OCI-LY7 (cell line): ENCODE measurements at regions not wholly inside any gene's neighbourhood (a gene's known extent, or its start where the extent isn't known, plus 50 kb on each side); places are given as distances from the start of the nearest gene placed in this dataset.

Experiments
- BruUV-seq: library from RNA; stranded (reverse); fragments of 400-500 nt; replicated peaks from 2 replicates; lab custom pipeline; 2021; lab: Mats Ljungman, UMichigan
- CTCF ChIA-PET: fragments of 300-600 bp; sonication (Branson Sonifier 250); formaldehyde crosslinking; loops from one replicate; lab custom pipeline; 2022; ENCODE audit warnings: antibody characterized with exemption; ENCODE audit not compliant: unreplicated experiment; lab: Charles Lee
- POLR2A ChIA-PET: fragments of 300-600 bp; sonication (Branson Sonifier 250); formaldehyde crosslinking; loops from one replicate; lab custom pipeline; 2022; ENCODE audit warnings: antibody characterized with exemption; lab: Charles Lee
- DNase-seq: peaks from one replicate; pipeline ENCODE4 v3.0.0-alpha.2; 2015; ENCODE audit warnings: low spot score
- H2AFZ ChIP-seq: fragments of 200-600 bp; sonication (generic), shearing (Covaris generic); 2 replicates; pipeline ENCODE4 v1.6.1; 2014; ENCODE audit warnings: mild to moderate bottlenecking, antibody characterized with exemption, low read length, moderate library complexity
- H3K27ac ChIP-seq: fragments of 200-600 bp; sonication (generic); 2 replicates; pipeline ENCODE4 v1.5.1; 2014; ENCODE audit warnings: mixed run types, low read depth, mild to moderate bottlenecking, moderate library complexity, low read length, inconsistent platforms; ENCODE audit not compliant: poor library complexity, severe bottlenecking
- H3K36me3 ChIP-seq: fragments of 200-600 bp; sonication (generic); 2 replicates; pipeline ENCODE4 v1.6.1; 2014; ENCODE audit warnings: mild to moderate bottlenecking, antibody characterized with exemption, low read length, moderate library complexity, mixed read lengths; ENCODE audit not compliant: insufficient read depth
- H3K4me1 ChIP-seq: fragments of 200-600 bp; sonication (generic); 2 replicates; pipeline ENCODE4 v1.5.1; 2014; ENCODE audit warnings: mild to moderate bottlenecking, low read length; ENCODE audit not compliant: insufficient read depth, poor library complexity, severe bottlenecking
- H3K4me2 ChIP-seq: fragments of 200-600 bp; sonication (generic); 2 replicates; pipeline ENCODE4 v1.6.1; 2014; ENCODE audit warnings: mild to moderate bottlenecking, low read length
- H3K4me3 ChIP-seq: fragments of 200-600 bp; sonication (generic); 2 replicates; pipeline ENCODE4 v1.5.1; 2014; ENCODE audit warnings: mild to moderate bottlenecking, low read depth, low read length; ENCODE audit not compliant: poor library complexity, severe bottlenecking
- H3K79me2 ChIP-seq: fragments of 200-600 bp; sonication (generic); 2 replicates; pipeline ENCODE4 v1.6.1; 2016; ENCODE audit warnings: low read depth, mild to moderate bottlenecking, low read length, moderate library complexity, mixed read lengths; ENCODE audit not compliant: insufficient read depth
- H3K9me2 ChIP-seq: fragments of 200-600 bp; sonication (generic); 2 replicates; pipeline ENCODE4 v1.6.1; 2016; ENCODE audit warnings: mild to moderate bottlenecking, low read length, mixed read lengths; ENCODE audit not compliant: insufficient read depth
- H3K9me3 ChIP-seq: fragments of 200-600 bp; sonication (generic); 2 replicates; pipeline ENCODE4 v1.6.1; 2014; ENCODE audit warnings: mild to moderate bottlenecking, mixed run types, low read length, mixed read lengths
- H4K20me1 ChIP-seq: fragments of 200-600 bp; sonication (generic); 2 replicates; pipeline ENCODE4 v1.6.1; 2014; ENCODE audit warnings: mild to moderate bottlenecking, antibody characterized with exemption, low read length, moderate library complexity, mixed read lengths; ENCODE audit not compliant: insufficient read depth
- EZH2phosphoT487 ChIP-seq: fragments of 200-600 bp; sonication (generic); IDR thresholded peaks from 2 replicates; pipeline ENCODE4 v1.6.1; 2018; ENCODE audit warnings: low read depth, borderline replicate concordance, mild to moderate bottlenecking, mixed run types, antibody characterized with exemption, low read length, moderate library complexity, mixed read lengths
- intact Hi-C: fragments of 100-400 bp; cut with micrococcal nuclease; formaldehyde crosslinking; loops from one replicate; pipeline ENCODE4 v1.10.0; 2022; ENCODE audit not compliant: unreplicated experiment
- TF ChIP-seq, protein P1 (sequence below): fragments of 200-600 bp; sonication (generic); conservative IDR thresholded peaks from 2 replicates; pipeline ENCODE4 v1.5.1; 2014; ENCODE audit warnings: mild to moderate bottlenecking, antibody characterized with exemption, low read length, moderate library complexity, mixed read lengths

DNA sequence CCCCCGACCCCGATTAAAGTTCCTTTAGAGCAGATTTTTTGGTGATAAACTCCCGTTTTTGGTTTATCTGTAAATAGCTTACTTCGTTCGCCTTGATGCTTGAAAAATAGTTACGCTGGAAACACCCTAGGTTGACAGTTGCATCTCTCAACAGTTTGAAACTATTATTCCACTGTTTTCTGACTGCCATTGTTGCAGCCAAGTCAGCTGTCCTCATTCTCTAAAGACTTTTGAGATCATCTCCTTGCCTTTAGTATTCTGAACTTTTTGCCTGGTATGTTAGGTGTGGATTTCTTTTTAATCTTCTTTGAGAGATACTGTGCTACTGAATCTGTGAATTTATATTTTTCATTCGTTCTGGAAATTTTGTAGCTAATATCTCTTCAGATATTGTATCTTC is 122.7 kb upstream of the NSMCE3 start:
- no peak overlapping the region for H2AFZ ChIP-seq
- H3K79me2 ChIP-seq, result no peaks in the 10 kb centered on the region
- no peaks in the 10 kb centered on the region for H3K9me2 ChIP-seq
- H3K36me3 ChIP-seq, result no peaks in the 10 kb centered on the region
- H3K9me3 ChIP-seq, result no peaks in the 10 kb centered on the region
- no TSS peak for BruUV-seq
- no peak overlapping the region for H3K4me2 ChIP-seq
- DNase-seq, result no peak
- CTCF ChIA-PET, result no interaction called here
- TF ChIP-seq, protein P1, sequence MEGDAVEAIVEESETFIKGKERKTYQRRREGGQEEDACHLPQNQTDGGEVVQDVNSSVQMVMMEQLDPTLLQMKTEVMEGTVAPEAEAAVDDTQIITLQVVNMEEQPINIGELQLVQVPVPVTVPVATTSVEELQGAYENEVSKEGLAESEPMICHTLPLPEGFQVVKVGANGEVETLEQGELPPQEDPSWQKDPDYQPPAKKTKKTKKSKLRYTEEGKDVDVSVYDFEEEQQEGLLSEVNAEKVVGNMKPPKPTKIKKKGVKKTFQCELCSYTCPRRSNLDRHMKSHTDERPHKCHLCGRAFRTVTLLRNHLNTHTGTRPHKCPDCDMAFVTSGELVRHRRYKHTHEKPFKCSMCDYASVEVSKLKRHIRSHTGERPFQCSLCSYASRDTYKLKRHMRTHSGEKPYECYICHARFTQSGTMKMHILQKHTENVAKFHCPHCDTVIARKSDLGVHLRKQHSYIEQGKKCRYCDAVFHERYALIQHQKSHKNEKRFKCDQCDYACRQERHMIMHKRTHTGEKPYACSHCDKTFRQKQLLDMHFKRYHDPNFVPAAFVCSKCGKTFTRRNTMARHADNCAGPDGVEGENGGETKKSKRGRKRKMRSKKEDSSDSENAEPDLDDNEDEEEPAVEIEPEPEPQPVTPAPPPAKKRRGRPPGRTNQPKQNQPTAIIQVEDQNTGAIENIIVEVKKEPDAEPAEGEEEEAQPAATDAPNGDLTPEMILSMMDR, result no peak
- TF ChIP-seq EZH2phosphoT487, result no peak
- no peaks in the 10 kb centered on the region for H4K20me1 ChIP-seq
- H3K4me3 ChIP-seq, result no peak overlapping the region
- no peak overlapping the region for H3K27ac ChIP-seq
- POLR2A ChIA-PET, result no interaction called here
- intact Hi-C loops, result no loop called here
- no peaks in the 10 kb centered on the region for H3K4me1 ChIP-seq

DNA sequence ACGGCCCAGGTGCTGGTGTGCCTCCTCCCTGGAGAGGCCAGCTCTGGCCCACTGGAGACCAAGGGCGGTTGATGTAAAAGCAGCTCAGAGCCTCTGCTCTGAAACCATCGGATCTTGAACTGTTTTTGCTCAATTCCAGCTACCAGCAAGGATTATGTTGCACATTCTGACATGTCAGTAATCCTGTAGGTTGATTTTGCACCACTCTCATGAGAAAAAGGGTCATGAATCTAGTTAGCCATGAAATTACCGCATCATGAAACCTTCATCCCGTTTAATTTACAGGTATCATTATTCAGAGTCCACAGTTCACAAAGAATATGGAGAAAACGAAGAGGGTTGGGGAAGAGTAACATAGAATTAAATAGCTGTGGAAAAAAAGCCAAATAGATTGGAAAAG is 120.4 kb upstream of the NSMCE3 start:
- intact Hi-C loops, result no loop called here
- no TSS peak for BruUV-seq
- Histone ChIP-seq H3K27ac (no peak overlapping the region), H2AFZ (no peak overlapping the region), H4K20me1 (no peaks in the 10 kb centered on the region), H3K9me2 (no peaks in the 10 kb centered on the region), H3K36me3 (no peaks in the 10 kb centered on the region), H3K4me3 (no peak overlapping the region), H3K4me1 (no peaks in the 10 kb centered on the region), H3K9me3 (no peaks in the 10 kb centered on the region), H3K79me2 (no peaks in the 10 kb centered on the region), H3K4me2 (no peak overlapping the region)
- POLR2A ChIA-PET, result interaction anchor here (0.6 kb wide), 1 partner anchor 109 kb away, joined by 4 read pairs; no protein-coding TSS in a partner anchor
- TF ChIP-seq, protein P1, result no peak
- no peak for TF ChIP-seq EZH2phosphoT487
- CTCF ChIA-PET, result no interaction called here
- DNase-seq, result no peak

DNA sequence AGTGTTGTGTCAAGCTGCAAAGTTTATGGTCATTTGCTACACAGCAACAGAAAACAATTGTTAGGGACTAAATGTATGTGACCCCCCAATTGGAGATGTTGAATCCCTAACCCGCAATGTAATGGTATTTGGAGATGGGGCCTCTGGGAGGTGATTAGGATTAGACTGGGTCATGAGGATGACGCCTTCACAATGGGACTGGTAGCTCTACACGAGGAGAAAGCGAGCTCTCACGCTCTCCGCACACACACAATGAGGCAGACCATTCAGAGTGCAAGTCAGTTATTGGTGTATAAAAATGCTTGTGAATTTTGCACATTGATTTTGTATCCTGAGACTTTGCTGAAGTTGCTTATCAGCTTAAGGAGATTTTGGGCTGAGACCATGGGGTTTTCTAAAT is 116.9 kb upstream of the NSMCE3 start:
- Histone ChIP-seq H3K4me3 (no peak overlapping the region), H3K36me3 (no peaks in the 10 kb centered on the region), H3K9me3 (no peaks in the 10 kb centered on the region), H4K20me1 (no peaks in the 10 kb centered on the region), H3K4me2 (no peak overlapping the region), H3K79me2 (no peaks in the 10 kb centered on the region), H2AFZ (no peak overlapping the region), H3K27ac (no peak overlapping the region), H3K4me1 (no peaks in the 10 kb centered on the region), H3K9me2 (no peaks in the 10 kb centered on the region)
- no peak for TF ChIP-seq EZH2phosphoT487
- TF ChIP-seq, protein P1, result no peak
- intact Hi-C loops, result no loop called here
- BruUV-seq, result no TSS peak
- ChIA-PET CTCF (no interaction called here), POLR2A (no interaction called here)
- no peak for DNase-seq
